HL-60 (cell line): ENCODE measurements at regions not wholly inside any gene's neighbourhood (a gene's known extent, or its start where the extent isn't known, plus 50 kb on each side); places are given as distances from the start of the nearest gene placed in this dataset.

Source experiments
- GABPA ChIP-seq: IDR thresholded peaks from 2 replicates; pipeline ENCODE4 v1.6.1; 2012; ENCODE audit warnings: low read depth
- POLR2AphosphoS5 ChIP-seq: IDR thresholded peaks from 2 replicates; pipeline ENCODE4 v1.6.1; 2012; ENCODE audit warnings: low read depth
- REST ChIP-seq: IDR thresholded peaks from 2 replicates; pipeline ENCODE4 v1.6.1; 2012; ENCODE audit warnings: low read depth; ENCODE audit not compliant: insufficient replicate concordance
- SPI1 ChIP-seq: IDR thresholded peaks from 2 replicates; pipeline ENCODE4 v1.6.1; 2012; ENCODE audit warnings: low read depth, mild to moderate bottlenecking, borderline replicate concordance
- TF ChIP-seq, protein P1 (sequence below): IDR thresholded peaks from one replicate; pipeline ENCODE4 v1.5.1; 2011; ENCODE audit warnings: low read length, control low read depth, inconsistent platforms; ENCODE audit not compliant: insufficient read depth

- TF ChIP-seq, protein P1, sequence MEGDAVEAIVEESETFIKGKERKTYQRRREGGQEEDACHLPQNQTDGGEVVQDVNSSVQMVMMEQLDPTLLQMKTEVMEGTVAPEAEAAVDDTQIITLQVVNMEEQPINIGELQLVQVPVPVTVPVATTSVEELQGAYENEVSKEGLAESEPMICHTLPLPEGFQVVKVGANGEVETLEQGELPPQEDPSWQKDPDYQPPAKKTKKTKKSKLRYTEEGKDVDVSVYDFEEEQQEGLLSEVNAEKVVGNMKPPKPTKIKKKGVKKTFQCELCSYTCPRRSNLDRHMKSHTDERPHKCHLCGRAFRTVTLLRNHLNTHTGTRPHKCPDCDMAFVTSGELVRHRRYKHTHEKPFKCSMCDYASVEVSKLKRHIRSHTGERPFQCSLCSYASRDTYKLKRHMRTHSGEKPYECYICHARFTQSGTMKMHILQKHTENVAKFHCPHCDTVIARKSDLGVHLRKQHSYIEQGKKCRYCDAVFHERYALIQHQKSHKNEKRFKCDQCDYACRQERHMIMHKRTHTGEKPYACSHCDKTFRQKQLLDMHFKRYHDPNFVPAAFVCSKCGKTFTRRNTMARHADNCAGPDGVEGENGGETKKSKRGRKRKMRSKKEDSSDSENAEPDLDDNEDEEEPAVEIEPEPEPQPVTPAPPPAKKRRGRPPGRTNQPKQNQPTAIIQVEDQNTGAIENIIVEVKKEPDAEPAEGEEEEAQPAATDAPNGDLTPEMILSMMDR, result no peak
- TF ChIP-seq POLR2AphosphoS5 (no peak), GABPA (no peak), REST (no peak), SPI1 (no peak)
These were observed 74.0 kb upstream of the BCL11A start for GRCh38 chr2:60627412-60627811.
